HFFc6 (cell line): ENCODE measurements at regions not wholly inside any gene's neighbourhood (a gene's known extent, or its start where the extent isn't known, plus 50 kb on each side); places are given as distances from the start of the nearest gene placed in this dataset.
"Not testable (repeated sequence)": the region's sequence is repeated elsewhere in the genome, so short reads cannot be mapped to it uniquely, and the experiment has no call there.

ENCODE experiments used
- DNase-seq: peaks from one replicate; pipeline ENCODE4 v3.0.0-alpha.2; 2018
- H3K27ac Mint-ChIP-seq: 2 replicates; pipeline ENCODE4 v1.8.0; 2020; ENCODE audit warnings: mild to moderate bottlenecking, mixed read lengths
- H3K27me3 Mint-ChIP-seq: 2 replicates; pipeline ENCODE4 v1.8.0; 2021; ENCODE audit warnings: mild to moderate bottlenecking, moderate library complexity, mixed read lengths; ENCODE audit not compliant: insufficient read depth
- H3K36me3 Mint-ChIP-seq: 2 replicates; pipeline ENCODE4 v1.8.0; 2021; ENCODE audit warnings: low read depth, mixed read lengths
- H3K4me1 Mint-ChIP-seq: 2 replicates; pipeline ENCODE4 v1.8.0; 2020; ENCODE audit warnings: low read depth, mixed read lengths
- H3K4me3 Mint-ChIP-seq: 2 replicates; pipeline ENCODE4 v1.8.0; 2020; ENCODE audit warnings: mild to moderate bottlenecking, moderate library complexity, mixed read lengths
- H3K9me3 Mint-ChIP-seq: 2 replicates; pipeline ENCODE4 v1.8.0; 2020; ENCODE audit warnings: mild to moderate bottlenecking, mixed read lengths
- TF ChIP-seq, protein P1 (sequence below): fragments of 200-600 bp; sonication (generic); IDR thresholded peaks from 2 replicates; pipeline ENCODE4 v1.5.0; 2021; ENCODE audit warnings: antibody characterized with exemption, mild to moderate bottlenecking

DNA sequence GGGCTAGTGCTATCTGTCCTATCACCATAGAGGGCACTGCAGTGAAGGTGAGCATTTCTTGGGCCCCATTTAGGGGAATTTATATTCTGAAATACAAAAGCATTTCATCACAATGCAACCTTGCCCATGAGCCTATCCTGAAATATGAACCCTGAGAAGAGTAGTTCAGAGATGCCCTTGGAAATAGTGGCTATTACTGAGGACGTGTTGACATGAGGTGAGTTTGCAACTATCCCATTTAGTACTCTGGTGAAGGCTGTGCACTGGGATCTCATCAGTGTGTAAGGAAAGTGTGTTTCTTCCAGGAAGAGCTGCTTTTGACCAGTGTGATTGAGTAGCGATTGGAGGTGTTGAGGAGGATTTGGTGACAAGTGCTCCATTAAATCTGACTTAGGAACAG is 149.3 kb upstream of the EOLA2 start:
- Mint-ChIP-seq H3K4me1 (peaks cover 41% of the 10 kb centered on the region), H3K27ac (no peak overlapping the region), H3K27me3 (no peaks in the 10 kb centered on the region; the same call in 1 of the 2 replicates), H3K36me3 (no peaks in the 10 kb centered on the region), H3K4me3 (no peak overlapping the region), H3K9me3 (no peaks in the 10 kb centered on the region)
- TF ChIP-seq, protein P1, sequence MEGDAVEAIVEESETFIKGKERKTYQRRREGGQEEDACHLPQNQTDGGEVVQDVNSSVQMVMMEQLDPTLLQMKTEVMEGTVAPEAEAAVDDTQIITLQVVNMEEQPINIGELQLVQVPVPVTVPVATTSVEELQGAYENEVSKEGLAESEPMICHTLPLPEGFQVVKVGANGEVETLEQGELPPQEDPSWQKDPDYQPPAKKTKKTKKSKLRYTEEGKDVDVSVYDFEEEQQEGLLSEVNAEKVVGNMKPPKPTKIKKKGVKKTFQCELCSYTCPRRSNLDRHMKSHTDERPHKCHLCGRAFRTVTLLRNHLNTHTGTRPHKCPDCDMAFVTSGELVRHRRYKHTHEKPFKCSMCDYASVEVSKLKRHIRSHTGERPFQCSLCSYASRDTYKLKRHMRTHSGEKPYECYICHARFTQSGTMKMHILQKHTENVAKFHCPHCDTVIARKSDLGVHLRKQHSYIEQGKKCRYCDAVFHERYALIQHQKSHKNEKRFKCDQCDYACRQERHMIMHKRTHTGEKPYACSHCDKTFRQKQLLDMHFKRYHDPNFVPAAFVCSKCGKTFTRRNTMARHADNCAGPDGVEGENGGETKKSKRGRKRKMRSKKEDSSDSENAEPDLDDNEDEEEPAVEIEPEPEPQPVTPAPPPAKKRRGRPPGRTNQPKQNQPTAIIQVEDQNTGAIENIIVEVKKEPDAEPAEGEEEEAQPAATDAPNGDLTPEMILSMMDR, result peak; percentile 29; the same call in 1 of the 2 replicates
- DNase-seq, result no peak

DNA sequence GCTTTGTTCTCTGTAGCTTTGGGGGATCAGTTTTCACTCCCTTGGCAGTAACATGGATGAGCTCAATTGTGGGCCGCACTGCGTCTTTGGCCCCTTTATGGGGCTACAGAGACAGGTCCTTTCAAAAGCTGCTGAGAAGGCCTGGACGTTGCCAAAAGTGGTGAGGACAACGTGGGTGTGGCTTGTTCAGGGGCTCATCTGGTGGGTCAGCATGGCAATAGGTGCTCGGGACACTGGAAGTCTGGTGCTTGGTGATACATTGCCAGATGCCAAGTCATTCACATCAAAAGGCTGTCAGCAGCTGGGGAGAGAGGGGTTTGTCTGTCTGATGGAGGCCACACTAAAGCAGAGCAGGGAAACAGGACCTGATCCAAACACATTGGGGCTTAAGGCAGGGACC is 149.8 kb upstream of the EOLA2 start:
- TF ChIP-seq, protein P1, result no peak
- peaks cover 41% of the 10 kb centered on the region for H3K4me1 Mint-ChIP-seq

DNA sequence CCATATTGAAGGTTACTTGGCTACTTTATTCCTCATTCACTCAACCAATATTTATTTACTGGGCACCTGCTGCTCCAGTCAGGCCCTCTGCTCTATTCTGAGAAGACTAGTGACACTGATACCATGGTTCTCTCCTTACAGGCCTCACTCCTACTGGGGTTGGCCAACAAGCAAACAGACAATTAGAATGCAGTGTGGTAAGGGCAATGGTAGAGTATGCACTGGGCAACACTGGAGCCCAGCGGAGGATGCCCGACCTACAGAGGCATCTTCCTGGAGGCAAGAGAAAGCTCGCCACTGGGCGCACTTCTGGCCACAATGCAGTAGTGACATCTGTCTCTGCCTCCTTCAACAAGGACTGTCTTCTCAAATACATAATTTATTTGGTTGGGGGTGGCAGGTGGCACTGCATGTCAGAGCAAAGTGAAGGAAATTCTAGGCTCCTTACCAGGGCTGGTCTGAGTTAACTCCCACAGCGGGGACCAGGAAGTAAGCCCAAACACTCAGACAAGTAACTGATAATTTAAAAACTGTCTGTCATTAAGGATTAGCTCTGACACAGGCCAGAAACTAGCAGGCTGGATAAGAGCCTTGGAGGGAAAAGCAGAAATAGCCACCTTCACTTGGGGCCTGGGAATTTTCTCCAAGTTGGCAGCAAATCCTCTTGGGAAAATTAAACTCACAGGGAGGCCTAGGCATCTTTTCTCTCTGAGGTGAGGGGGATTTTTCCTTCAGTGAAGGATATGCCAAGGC is 150.7 kb upstream of the EOLA2 start:
- Mint-ChIP-seq H3K36me3 (no peaks in the 10 kb centered on the region), H3K27ac (no peak overlapping the region), H3K27me3 (no peaks in the 10 kb centered on the region; the same call in 1 of the 2 replicates), H3K9me3 (no peaks in the 10 kb centered on the region), H3K4me3 (no peak overlapping the region), H3K4me1 (peaks cover 35% of the 10 kb centered on the region)
- no peak for DNase-seq
- TF ChIP-seq, protein P1, result no peak

More for the DNA sequence above, 149.8 kb upstream of the EOLA2 start:
- Mint-ChIP-seq H3K9me3 (no peaks in the 10 kb centered on the region), H3K27ac (no peak overlapping the region), H3K36me3 (no peaks in the 10 kb centered on the region), H3K4me3 (no peak overlapping the region), H3K27me3 (no peaks in the 10 kb centered on the region; the same call in 1 of the 2 replicates)
- DNase-seq, result no peak

DNA sequence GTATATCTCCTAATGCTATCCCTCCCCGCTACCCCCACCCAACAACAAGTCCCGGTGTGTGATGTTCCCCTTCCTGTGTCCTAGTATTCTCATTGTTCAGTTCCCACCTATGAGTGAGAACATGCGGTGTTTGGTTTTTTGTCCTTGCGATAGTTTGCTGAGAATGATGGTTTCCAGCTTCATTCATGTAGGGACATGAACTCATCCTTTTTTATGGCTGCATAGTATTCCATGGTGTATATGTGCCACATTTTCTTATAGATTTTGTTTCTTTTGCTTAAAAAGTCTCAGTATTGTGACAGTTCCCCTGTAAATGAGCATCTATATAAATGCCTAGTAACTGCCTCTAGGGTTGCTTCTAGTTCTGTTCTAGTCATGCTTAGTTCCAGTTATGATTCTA is 153.0 kb upstream of the EOLA2 start:
- not testable (repeated sequence) for H3K4me3 Mint-ChIP-seq, H3K9me3 Mint-ChIP-seq, DNase-seq

DNA sequence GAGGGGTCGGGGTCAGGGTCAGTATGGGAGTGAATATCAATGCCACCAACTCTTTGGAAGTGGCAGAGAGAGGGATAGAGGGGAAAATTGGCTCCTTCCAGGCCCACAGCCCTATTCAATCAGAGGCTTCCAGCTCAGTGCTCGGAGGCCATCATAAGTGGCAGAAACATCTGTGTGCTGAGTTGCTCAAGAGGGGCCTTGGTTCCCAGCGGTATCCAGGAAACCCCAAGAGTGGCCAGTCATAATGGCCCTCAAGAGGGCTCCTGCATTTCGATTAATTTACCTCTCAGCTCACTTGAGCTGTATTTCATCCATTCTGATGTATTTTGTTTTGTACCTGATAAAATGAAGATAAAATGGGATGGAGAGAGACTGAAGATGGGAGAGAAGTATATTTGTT is 154.3 kb upstream of the EOLA2 start:
- TF ChIP-seq, protein P1, result no peak
- H3K9me3 Mint-ChIP-seq, result no peaks in the 10 kb centered on the region
- H3K4me3 Mint-ChIP-seq, result no peak overlapping the region
- H3K4me1 Mint-ChIP-seq, result peaks cover 14% of the 10 kb centered on the region
- H3K36me3 Mint-ChIP-seq, result no peaks in the 10 kb centered on the region; the same call in 1 of the 2 replicates
- no peak overlapping the region for H3K27ac Mint-ChIP-seq
- no peak for DNase-seq
- no peaks in the 10 kb centered on the region; the same call in 1 of the 2 replicates for H3K27me3 Mint-ChIP-seq

More for the DNA sequence above, 153.0 kb upstream of the EOLA2 start:
- not testable (repeated sequence) for H3K27ac Mint-ChIP-seq, H3K27me3 Mint-ChIP-seq, H3K36me3 Mint-ChIP-seq
- H3K4me1 Mint-ChIP-seq, result peaks cover 21% of the 10 kb centered on the region

DNA sequence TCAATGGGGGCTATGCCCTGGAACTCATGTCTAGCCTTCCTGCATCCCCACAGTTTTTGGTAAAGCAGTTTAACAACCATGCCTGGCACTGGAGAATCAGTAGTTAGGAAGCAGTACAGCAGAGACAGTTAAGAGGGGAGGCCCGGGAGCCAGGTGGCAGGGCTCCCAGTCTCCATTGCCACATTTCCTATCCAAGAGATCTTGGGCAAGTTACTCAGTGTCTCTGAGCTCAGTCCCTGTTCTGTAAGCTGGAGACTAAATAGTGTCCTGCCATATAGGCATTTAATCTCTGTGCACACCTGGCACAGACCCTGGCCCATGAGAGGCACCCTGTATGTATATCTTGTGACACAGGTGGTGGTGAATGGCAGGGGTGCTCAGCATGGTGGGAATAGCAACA is 156.1 kb upstream of the EOLA2 start:
- no peak for DNase-seq
- no peaks in the 10 kb centered on the region; the same call in 1 of the 2 replicates for H3K36me3 Mint-ChIP-seq
- H3K4me1 Mint-ChIP-seq, result peaks cover 14% of the 10 kb centered on the region
- no peaks in the 10 kb centered on the region; the same call in 1 of the 2 replicates for H3K27me3 Mint-ChIP-seq
- H3K4me3 Mint-ChIP-seq, result no peak overlapping the region
- no peak overlapping the region for H3K27ac Mint-ChIP-seq
- H3K9me3 Mint-ChIP-seq, result no peaks in the 10 kb centered on the region
- TF ChIP-seq, protein P1, result no peak
